ENCODE measurements at regions not wholly inside any gene's neighbourhood (a gene's known extent, or its start where the extent isn't known, plus 50 kb on each side); places are given as distances from the start of the nearest gene placed in this dataset.
A peak's percentile ranks its signal among the peaks of the same experiment; 100 is the strongest.
"Not testable (repeated sequence)": the region's sequence is repeated elsewhere in the genome, so short reads cannot be mapped to it uniquely, and the experiment has no call there.

DNA sequence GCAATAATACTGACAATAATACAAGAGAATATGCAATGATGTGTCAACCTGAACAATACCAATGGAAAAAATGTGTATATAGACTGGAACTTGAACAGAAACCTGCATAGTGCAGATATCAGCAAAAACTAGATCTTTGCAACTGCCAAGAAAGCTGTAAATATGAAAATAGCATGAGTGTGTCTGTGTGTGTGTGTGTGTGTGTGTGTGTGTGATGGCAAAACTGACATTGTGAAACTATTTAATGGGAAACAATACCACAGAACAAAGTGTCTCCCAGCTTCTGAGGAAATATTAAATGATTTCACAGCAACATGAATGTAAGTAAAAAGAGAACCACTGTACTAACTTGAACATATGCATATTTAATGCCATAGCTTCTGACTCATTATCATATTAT, 558.2 kb upstream of the LINC00305 start:
- DNase-seq, result no peak

DNA sequence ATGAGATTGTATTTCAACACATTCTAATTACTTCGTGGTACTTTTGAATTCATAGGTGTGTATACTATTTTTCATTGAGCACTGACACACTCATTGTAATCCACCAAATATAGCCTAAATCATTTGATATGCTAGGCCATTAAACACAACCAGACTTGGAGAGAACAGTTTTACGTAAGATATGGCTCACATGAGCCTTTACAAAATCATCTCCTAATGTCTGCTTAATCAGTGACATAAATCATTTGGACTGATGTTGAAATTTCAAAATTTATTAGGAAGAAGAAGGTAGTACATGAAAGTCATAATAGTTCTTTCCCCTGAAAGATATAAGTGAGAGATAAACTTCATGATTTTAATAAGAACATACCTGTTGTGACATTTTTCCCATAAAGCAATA, 550.2 kb upstream of the LINC00305 start:
- DNase-seq, result no peak

GRCh38 chr18:64695851-64696553, 547.1 kb upstream of the LINC00305 start:
- no peak for DNase-seq

- no peak for DNase-seq
Measured at GRCh38 chr18:64693766-64694165, 544.9 kb upstream of the LINC00305 start.

DNA sequence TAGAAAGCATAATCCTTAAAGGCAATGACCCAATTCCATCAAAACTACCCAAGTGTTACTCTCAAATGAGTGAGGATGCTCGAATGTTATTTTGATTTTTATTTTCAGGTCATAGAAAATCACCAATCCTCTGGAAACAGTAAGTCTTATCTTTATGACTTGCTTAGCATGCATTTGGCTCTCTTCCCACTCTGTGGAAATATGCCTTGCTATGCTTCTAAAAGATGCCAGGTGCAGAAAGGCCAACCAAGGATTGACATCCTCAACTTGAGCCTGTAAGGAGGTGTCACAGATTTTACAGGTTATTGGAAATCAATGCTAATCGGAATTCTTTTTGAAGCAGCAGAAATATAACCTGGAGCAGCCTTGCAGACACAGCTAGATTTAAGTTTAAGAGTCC, 543.9 kb upstream of the LINC00305 start:
- DNase-seq, result no peak

GRCh38 chr18:64679121-64679520, 530.2 kb upstream of the LINC00305 start:
- DNase-seq, result no peak

GRCh38 chr18:64678048-64678447, 529.2 kb upstream of the LINC00305 start:
- no peak for DNase-seq

GRCh38 chr18:64674694-64675093, 525.8 kb upstream of the LINC00305 start:
- DNase-seq, result no peak

- not testable (repeated sequence) for DNase-seq
Measured at GRCh38 chr18:64671293-64671692, 522.4 kb upstream of the LINC00305 start.

GRCh38 chr18:64668461-64668962, 519.6 kb upstream of the LINC00305 start:
- DNase-seq, result no peak

DNA sequence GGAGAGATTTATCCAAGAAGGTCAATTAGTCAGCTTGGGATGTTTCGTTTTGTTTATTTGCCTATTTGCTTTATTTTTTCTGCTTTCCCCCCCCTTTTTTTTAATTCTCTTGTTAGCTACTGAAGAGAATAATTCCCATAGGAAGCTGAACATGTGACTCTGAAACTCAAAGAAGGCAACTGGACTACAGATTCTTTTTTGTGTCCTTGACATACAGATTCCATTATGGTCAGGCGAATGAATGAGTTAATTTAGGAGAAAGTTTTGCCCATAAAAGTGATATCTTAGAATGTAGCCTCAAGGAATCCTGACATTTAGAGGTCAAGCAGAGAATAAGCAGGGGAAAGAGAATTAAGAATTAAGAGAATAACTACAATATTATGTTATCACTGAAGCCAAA, 514.2 kb upstream of the LINC00305 start:
- DNase-seq, result no peak

DNA sequence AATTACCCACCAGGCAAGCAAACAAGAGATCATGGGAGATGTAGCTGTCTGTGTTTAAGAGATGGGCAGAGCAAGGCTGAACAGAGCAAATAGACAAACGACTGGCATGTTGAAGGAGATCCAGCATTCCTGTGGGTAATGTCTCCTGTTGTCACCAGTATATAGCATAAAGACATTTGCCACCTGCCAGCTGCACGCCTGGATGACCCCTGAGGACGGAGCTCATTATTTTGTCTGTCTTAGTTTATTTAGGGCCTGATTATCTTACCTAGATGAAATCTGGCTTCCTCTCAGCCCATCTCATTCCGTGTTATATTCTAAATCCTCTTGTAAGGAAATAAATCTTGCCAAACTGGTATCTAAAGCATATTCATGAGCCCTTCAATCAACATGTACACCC, 510.3 kb upstream of the LINC00305 start:
- DNase-seq, result no peak

GRCh38 chr18:64653068-64653467, 504.2 kb upstream of the LINC00305 start:
- no peak for DNase-seq

GRCh38 chr18:64650068-64650467, 501.2 kb upstream of the LINC00305 start:
- no peak for DNase-seq

DNA sequence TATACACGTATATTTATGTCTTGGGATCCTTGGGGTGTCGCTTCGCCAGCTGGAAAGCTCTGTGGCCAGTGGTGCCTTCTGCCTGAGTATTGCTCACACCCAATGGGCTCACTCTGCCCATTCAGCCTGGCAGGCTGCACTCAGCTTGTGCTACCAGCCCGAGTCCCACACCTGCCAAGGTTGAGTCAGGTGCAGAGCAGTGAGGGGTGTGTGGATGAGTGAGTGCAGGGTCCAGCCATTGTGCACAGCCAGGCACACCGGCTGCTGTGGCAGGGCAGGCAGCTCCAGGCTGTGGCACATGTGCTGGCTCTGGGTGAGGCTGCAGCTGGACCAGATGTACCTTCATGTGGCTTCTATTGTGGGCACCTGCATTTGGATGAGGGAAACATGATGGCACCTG, 496.9 kb upstream of the LINC00305 start:
- DNase-seq, result no peak

DNA sequence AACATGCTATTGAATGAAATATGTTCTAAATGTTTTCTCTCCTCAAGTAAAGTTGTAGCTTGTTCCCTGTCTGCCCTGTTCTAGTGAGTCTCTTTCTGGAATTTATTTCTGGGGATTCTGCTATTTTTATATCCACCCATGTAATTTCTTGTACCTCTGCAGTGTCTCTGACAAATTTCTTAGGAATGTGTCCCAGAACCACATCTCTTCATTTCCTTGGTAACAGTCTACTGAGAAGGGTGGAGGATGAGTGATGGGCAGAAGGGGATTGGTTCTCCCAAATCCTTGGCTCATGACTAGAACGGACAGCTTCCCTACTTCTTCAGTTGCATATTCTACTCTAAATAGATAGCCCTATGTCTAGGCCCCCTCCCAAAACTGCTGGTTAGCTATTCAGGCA, 490.6 kb upstream of the LINC00305 start:
- peak; percentile 2 for DNase-seq

DNA sequence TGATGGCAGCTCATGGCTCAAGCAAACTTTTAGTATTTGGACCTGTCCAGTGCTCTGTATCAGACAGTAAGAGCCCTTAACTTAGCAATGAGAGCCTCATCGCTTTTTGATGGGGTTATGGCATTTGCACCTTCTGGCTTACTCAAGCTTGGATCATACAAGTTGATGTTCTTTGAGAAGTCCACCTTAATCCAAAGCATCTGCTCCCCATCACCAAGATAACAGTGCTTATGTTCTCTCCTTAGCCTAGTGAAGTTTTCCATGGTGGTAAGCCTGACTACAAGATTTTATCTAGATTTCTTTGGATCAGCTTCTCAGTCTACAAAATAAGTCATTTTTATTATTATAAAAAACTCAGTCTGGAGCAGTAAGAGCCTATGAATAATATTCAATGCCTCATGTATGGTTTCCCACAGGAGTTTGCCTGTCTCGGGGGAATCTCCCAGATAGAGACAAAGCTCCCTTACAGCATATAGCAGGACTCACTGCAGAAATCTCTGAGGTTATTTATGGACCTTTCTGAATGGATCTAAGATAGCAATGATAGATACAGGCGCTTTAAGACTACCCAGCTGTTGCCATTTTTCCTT, 472.2 kb upstream of the LINC00305 start:
- no peak for DNase-seq

GRCh38 chr18:64618390-64618789, 469.5 kb upstream of the LINC00305 start:
- no peak for DNase-seq

DNA sequence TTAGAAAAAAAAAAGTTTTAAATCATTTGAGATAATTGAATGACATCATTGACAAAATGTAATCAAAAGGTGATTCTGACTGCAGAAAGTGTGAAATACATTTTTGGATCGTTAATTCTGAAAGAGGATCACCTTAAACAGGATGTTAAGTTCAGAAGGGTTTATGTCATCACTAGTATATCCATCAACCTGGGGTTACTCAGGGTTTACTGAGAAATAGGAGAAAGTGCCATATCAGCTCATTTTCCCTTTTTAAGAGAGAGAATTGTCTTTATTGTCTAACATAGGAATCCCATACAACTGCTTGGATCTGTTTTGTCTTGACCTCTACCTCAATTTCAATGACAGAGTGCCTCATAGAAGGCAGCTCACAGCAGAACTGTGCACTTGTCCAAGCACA, 466.1 kb upstream of the LINC00305 start:
- no peak for DNase-seq

- DNase-seq, result no peak
Measured at GRCh38 chr18:64614446-64614845, 465.6 kb upstream of the LINC00305 start.

GRCh38 chr18:64592246-64592645, 443.4 kb upstream of the LINC00305 start:
- no peak for DNase-seq

GRCh38 chr18:64589000-64589399, 440.1 kb upstream of the LINC00305 start:
- DNase-seq, result no peak

- DNase-seq, result no peak
Measured at GRCh38 chr18:64566456-64566855, 417.6 kb upstream of the LINC00305 start.

DNA sequence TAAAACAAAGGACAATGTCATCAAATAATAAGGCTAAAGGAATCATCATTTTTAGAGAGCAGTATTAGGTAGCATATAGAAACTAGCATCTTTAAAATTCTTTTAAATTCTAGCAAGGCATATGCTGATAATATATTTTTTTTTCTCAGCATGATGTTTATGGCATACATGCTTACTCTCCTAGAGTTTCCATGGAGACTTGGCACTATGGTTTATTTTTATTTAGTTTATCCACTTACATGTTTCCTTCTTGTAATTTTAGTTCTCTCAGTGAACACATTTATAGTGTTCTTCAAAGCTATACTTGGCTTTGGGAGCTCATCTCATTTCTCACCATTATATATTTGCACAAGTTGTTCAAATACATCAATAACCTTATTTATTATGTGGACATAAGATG, 413.8 kb upstream of the LINC00305 start:
- DNase-seq, result no peak

DNA sequence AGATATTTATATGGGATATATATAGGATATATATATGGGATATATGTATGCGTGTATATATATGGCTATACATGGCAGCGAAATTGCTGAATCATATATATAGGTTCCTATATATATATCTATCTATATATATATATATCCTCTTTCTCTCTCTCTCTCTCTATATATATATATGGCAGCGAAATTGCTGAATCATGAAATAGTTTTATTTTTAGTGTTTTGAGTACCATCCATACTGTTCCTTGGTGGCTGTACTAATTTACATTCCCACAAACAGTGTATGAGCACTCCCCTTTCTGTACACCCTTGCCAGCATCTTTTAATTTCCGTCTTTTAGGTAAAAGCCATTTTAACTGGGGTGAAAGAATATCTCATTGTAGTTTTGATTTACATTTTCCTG, 397.6 kb upstream of the LINC00305 start:
- no peak for DNase-seq
